GM19025 (cell line): ENCODE measurements at regions not wholly inside any gene's neighbourhood (a gene's known extent, or its start where the extent isn't known, plus 50 kb on each side); places are given as distances from the start of the nearest gene placed in this dataset.

Source experiments
- ATAC-seq: cut with Tn5 transposase; IDR thresholded peaks from one replicate; pipeline ENCODE4 v1.9.1; 2021; ENCODE audit warnings: mild to moderate bottlenecking, low read depth, moderate library complexity; ENCODE audit not compliant: unreplicated experiment

- no peak for ATAC-seq
Measured at GRCh38 chr3:182597621-182598041, 195.7 kb upstream of the ATP11B start.

- no peak for ATAC-seq
Measured at GRCh38 chr3:182601597-182601996, 191.7 kb upstream of the ATP11B start.

GRCh38 chr3:182603501-182603900 lies 189.8 kb upstream of the ATP11B start:
- ATAC-seq, result no peak

GRCh38 chr3:182605882-182606611 lies 187.3 kb upstream of the ATP11B start:
- no peak for ATAC-seq

GRCh38 chr3:182606905-182607504 lies 186.3 kb upstream of the ATP11B start:
- no peak for ATAC-seq

- ATAC-seq, result no peak
Measured at GRCh38 chr3:182608832-182609231, 184.5 kb upstream of the ATP11B start.

GRCh38 chr3:182609575-182610156 lies 183.6 kb upstream of the ATP11B start:
- ATAC-seq, result no peak

GRCh38 chr3:182612332-182612731 lies 181.0 kb upstream of the ATP11B start:
- ATAC-seq, result no peak

- ATAC-seq, result no peak
Measured at GRCh38 chr3:182617500-182617899, 175.8 kb upstream of the ATP11B start.

- ATAC-seq, result no peak
Measured at GRCh38 chr3:182618085-182618732, 175.1 kb upstream of the ATP11B start.

GRCh38 chr3:182618981-182619591 lies 174.2 kb upstream of the ATP11B start:
- no peak for ATAC-seq

GRCh38 chr3:182620723-182621434 lies 172.4 kb upstream of the ATP11B start:
- ATAC-seq, result no peak

- no peak for ATAC-seq
Measured at GRCh38 chr3:182621435-182622240, 171.7 kb upstream of the ATP11B start.

GRCh38 chr3:182622241-182622545 lies 171.1 kb upstream of the ATP11B start:
- no peak for ATAC-seq

GRCh38 chr3:182626484-182627467 lies 166.5 kb upstream of the ATP11B start:
- no peak for ATAC-seq

- no peak for ATAC-seq
Measured at GRCh38 chr3:182628531-182628930, 164.8 kb upstream of the ATP11B start.

GRCh38 chr3:182629521-182629920 lies 163.8 kb upstream of the ATP11B start:
- no peak for ATAC-seq
